Endothelial cell of umbilical vein (primary cell): ENCODE measurements at regions not wholly inside any gene's neighbourhood (a gene's known extent, or its start where the extent isn't known, plus 50 kb on each side); places are given as distances from the start of the nearest gene placed in this dataset.

Experiments
- BruUV-seq: library from RNA; stranded (reverse); fragments of 400-500 nt; replicated peaks from 2 replicates; lab custom pipeline; 2021; lab: Mats Ljungman, UMichigan
- CTCF ChIA-PET: fragments of 300-600, 350-600 bp; sonication (Branson Sonifier 250); formaldehyde crosslinking; loops from one replicate; lab custom pipeline; 2021; ENCODE audit warnings: antibody characterized with exemption, inconsistent platforms; lab: Charles Lee
- POLR2A ChIA-PET: fragments of 300-600, 350-600 bp; sonication (Branson Sonifier 250); formaldehyde crosslinking; loops from one replicate; lab custom pipeline; 2021; ENCODE audit warnings: antibody characterized with exemption, inconsistent platforms; lab: Charles Lee
- DNase-seq: peaks from one replicate; pipeline ENCODE4 v3.0.0-alpha.2; 2011; ENCODE audit warnings: low read depth, low spot score
- FAIRE-seq: peaks from 2 replicates; lab custom pipeline; 2011; peaks lifted over from hg19 to GRCh38; lab: Jason Lieb, UNC
- H2AFZ ChIP-seq: 2 replicates; pipeline ENCODE4 v1.6.0; 2012; ENCODE audit warnings: low read depth, low read length, control low read depth, inconsistent platforms
- H3K27ac ChIP-seq: 2 replicates; pipeline ENCODE4 v1.5.1; 2011; ENCODE audit warnings: low read depth, mild to moderate bottlenecking, control low read depth, low read length, moderate library complexity; ENCODE audit not compliant: insufficient read depth
- H3K27me3 ChIP-seq, 2 experiments: 2 replicates each; pipeline versions ENCODE4 v1.6.0 to v1.6.1; 2011; ENCODE audit warnings: low read length in 2 of 2, mixed read lengths in 1 of 2; ENCODE audit not compliant: control insufficient read depth in 2 of 2, insufficient read depth in 2 of 2
- H3K36me3 ChIP-seq, 2 experiments: 2 replicates in 1 of 2; 3 replicates in 1 of 2; pipeline ENCODE4 v1.5.1; 2011; ENCODE audit warnings: low read length in 2 of 2, mild to moderate bottlenecking in 1 of 2, moderate library complexity in 1 of 2; ENCODE audit not compliant: control insufficient read depth in 2 of 2, insufficient read depth in 2 of 2; ENCODE audit errors: extremely low read depth in 1 of 2
- H3K4me1 ChIP-seq: 3 replicates; pipeline ENCODE4 v1.5.1; 2011; ENCODE audit warnings: mild to moderate bottlenecking, low read length; ENCODE audit not compliant: control insufficient read depth, insufficient read depth; ENCODE audit errors: extremely low read depth
- H3K4me2 ChIP-seq: 2 replicates; pipeline ENCODE4 v1.6.1; 2011; ENCODE audit warnings: low read length, control low read depth, mixed read lengths; ENCODE audit not compliant: insufficient read depth
- H3K4me3 ChIP-seq, 3 experiments: fragments of 200-600 bp in 1 of 3; sonication (generic), shearing (Covaris generic) in 1 of 3; replicated peaks in 1 of 3; 2 replicates each; pipeline ENCODE4 v1.5.1; 2011 to 2016; ENCODE audit warnings: control low read depth in 3 of 3, low read length in 3 of 3, mild to moderate bottlenecking in 2 of 3, inconsistent platforms in 1 of 3, low read depth in 1 of 3, moderate library complexity in 1 of 3; ENCODE audit not compliant: insufficient read depth in 1 of 3
- H3K79me2 ChIP-seq: 2 replicates; pipeline ENCODE4 v1.6.0; 2012; ENCODE audit warnings: low read length, inconsistent platforms; ENCODE audit not compliant: control insufficient read depth, insufficient read depth
- H3K9ac ChIP-seq: replicated peaks from 2 replicates; pipeline ENCODE3; 2011; ENCODE audit warnings: low read length, control low read depth; ENCODE audit not compliant: insufficient read depth; ENCODE audit errors: extremely low read depth
- H3K9me1 ChIP-seq: replicated peaks from 3 replicates; pipeline ENCODE4 v1.6.0; 2011; ENCODE audit warnings: mild to moderate bottlenecking, low read length; ENCODE audit not compliant: control insufficient read depth, insufficient read depth; ENCODE audit errors: extremely low read depth
- H3K9me3 ChIP-seq: replicated peaks from 2 replicates; pipeline ENCODE4 v1.5.1; 2012; ENCODE audit warnings: low read length, inconsistent platforms; ENCODE audit not compliant: control insufficient read depth, insufficient read depth
- H4K20me1 ChIP-seq: replicated peaks from 2 replicates; pipeline ENCODE3; 2011; ENCODE audit warnings: mild to moderate bottlenecking, low read length; ENCODE audit not compliant: control insufficient read depth, insufficient read depth; ENCODE audit errors: extremely low read depth
- CTCF ChIP-seq, 2 donors: IDR thresholded peaks; 1 replicate in 1 of 2; 2 replicates in 1 of 2; pipeline ENCODE4 v1.5.1; 2011; ENCODE audit warnings: low read length in 2 of 2, mild to moderate bottlenecking in 2 of 2, moderate library complexity in 2 of 2, control low read depth in 1 of 2, inconsistent platforms in 1 of 2, low read depth in 1 of 2; ENCODE audit not compliant: insufficient read depth in 1 of 2; ENCODE audit errors: extremely low read depth in 1 of 2
- EZH2 ChIP-seq: IDR thresholded peaks from 2 replicates; pipeline ENCODE4 v1.6.1; 2012; ENCODE audit warnings: borderline replicate concordance, low read depth, mild to moderate bottlenecking, moderate library complexity, low read length, inconsistent platforms; ENCODE audit not compliant: severe bottlenecking
- FOS ChIP-seq: IDR thresholded peaks from 2 replicates; pipeline ENCODE4 v1.6.1; 2011; ENCODE audit warnings: mild to moderate bottlenecking, low read length, moderate library complexity, borderline replicate concordance; ENCODE audit not compliant: insufficient read depth
- GATA2 ChIP-seq: IDR thresholded peaks from 2 replicates; pipeline ENCODE4 v1.7.0; 2011; ENCODE audit warnings: low read depth, mild to moderate bottlenecking, moderate library complexity, mixed read lengths, low read length; ENCODE audit not compliant: insufficient read length, insufficient read depth
- JUN ChIP-seq: IDR thresholded peaks from 2 replicates; pipeline ENCODE4 v1.6.1; 2011; ENCODE audit warnings: borderline replicate concordance, low read depth; ENCODE audit not compliant: insufficient read length, insufficient read depth
- MAX ChIP-seq: IDR thresholded peaks from 2 replicates; pipeline ENCODE4 v1.6.1; 2011; ENCODE audit not compliant: insufficient read depth, insufficient read length
- MYC ChIP-seq: IDR thresholded peaks from one replicate; pipeline ENCODE4 v1.6.1; 2011; ENCODE audit warnings: mild to moderate bottlenecking, low read depth, low read length
- POLR2A ChIP-seq: IDR thresholded peaks from 2 replicates; pipeline ENCODE4 v1.6.1; 2012; ENCODE audit warnings: low read depth, mild to moderate bottlenecking, control low read depth, low read length
- POLR2AphosphoS5 ChIP-seq: IDR thresholded peaks from 2 replicates; pipeline ENCODE4 v1.6.1; 2012; ENCODE audit warnings: low read depth, mild to moderate bottlenecking, control low read depth, low read length, moderate library complexity; ENCODE audit not compliant: insufficient read depth
- dilution Hi-C: fragments of 300-500 bp; cut with MboI; formaldehyde crosslinking; loops from one replicate; pipeline ENCODE4 v1.15.0; 2019; ENCODE audit warnings: low sequenced_read_pairs; ENCODE audit not compliant: extremely low pct_ligation_motif_present
- intact Hi-C: fragments of 100-400 bp; cut with micrococcal nuclease; formaldehyde crosslinking; loops from one replicate; pipeline ENCODE4 v1.10.0; 2022

GRCh38 chr7:8973601-8974000 is 540.2 kb downstream of the NXPH1 start:
- Histone ChIP-seq H3K27ac (no peak overlapping the region), H3K9me3 (peaks cover 3% of the 10 kb centered on the region), H3K4me3 (no peak overlapping the region), H3K4me2 (no peak overlapping the region), H3K27me3 (no peaks in the 10 kb centered on the region), H2AFZ (no peak overlapping the region), H4K20me1 (no peaks in the 10 kb centered on the region), H3K4me1 (no peaks in the 10 kb centered on the region), H3K36me3 (no peaks in the 10 kb centered on the region), H3K79me2 (no peaks in the 10 kb centered on the region), H3K9me1 (no peaks in the 10 kb centered on the region), H3K9ac (no peak overlapping the region)
- dilution Hi-C loops (no loop called here), intact Hi-C loops (no loop called here)
- POLR2A ChIA-PET = no interaction called here
- no peak for DNase-seq
- BruUV-seq = no TSS peak
- CTCF ChIA-PET = no interaction called here
- TF ChIP-seq GATA2 = no peak
- no peak for TF ChIP-seq MAX
- no peak for TF ChIP-seq MYC
- no peak for TF ChIP-seq JUN
- TF ChIP-seq EZH2 = no peak
- no peak for TF ChIP-seq FOS
- TF ChIP-seq POLR2AphosphoS5 = no peak
- TF ChIP-seq CTCF (IDR thresholded peaks at IDR 0.05; ENCODE audit: extremely low read depth in 1 of 2, insufficient read depth in 1 of 2, low read depth in 1 of 2, low read length in 2 of 2) = no peak
- TF ChIP-seq POLR2A = no peak
- FAIRE-seq = no peak
